Neutrophil (primary cell): ENCODE measurements at regions not wholly inside any gene's neighbourhood (a gene's known extent, or its start where the extent isn't known, plus 50 kb on each side); places are given as distances from the start of the nearest gene placed in this dataset.

Experiments used
- H3K27ac ChIP-seq: fragments of 200-600 bp; sonication (generic); 2 replicates; pipeline ENCODE4 v1.5.1; 2016; ENCODE audit warnings: mild to moderate bottlenecking, moderate library complexity
- H3K27me3 ChIP-seq: fragments of 200-600 bp; sonication (generic); 2 replicates; pipeline ENCODE4 v1.6.0; 2016; ENCODE audit warnings: mild to moderate bottlenecking
- H3K36me3 ChIP-seq: fragments of 200-600 bp; sonication (generic); 2 replicates; pipeline ENCODE4 v1.5.1; 2017
- H3K4me1 ChIP-seq, 2 experiments: fragments of 200-600 bp in 1 of 2; sonication (generic) in 1 of 2; 1 replicate in 1 of 2; 2 replicates in 1 of 2; pipeline versions ENCODE4 v1.5.1 to v1.6.1; 2013 to 2016; ENCODE audit warnings: low read depth in 1 of 2, low read length in 1 of 2, mild to moderate bottlenecking in 1 of 2, moderate library complexity in 1 of 2; ENCODE audit not compliant: control insufficient read depth in 1 of 2, insufficient read depth in 1 of 2
- H3K4me3 ChIP-seq, 2 experiments: fragments of 200-600 bp in 1 of 2; sonication (generic) in 1 of 2; 1 replicate in 1 of 2; 2 replicates in 1 of 2; pipeline ENCODE4 v1.5.1; 2013 to 2016; ENCODE audit warnings: low read depth in 1 of 2, low read length in 1 of 2, mild to moderate bottlenecking in 1 of 2, moderate library complexity in 1 of 2
- H3K9me3 ChIP-seq: fragments of 200-600 bp; sonication (generic); 2 replicates; pipeline ENCODE4 v1.5.1; 2016
- TF ChIP-seq, protein P1 (sequence below): fragments of 200-600 bp; sonication (generic); IDR thresholded peaks from 2 replicates; pipeline ENCODE4 v1.5.1; 2016; ENCODE audit warnings: antibody characterized with exemption

DNA sequence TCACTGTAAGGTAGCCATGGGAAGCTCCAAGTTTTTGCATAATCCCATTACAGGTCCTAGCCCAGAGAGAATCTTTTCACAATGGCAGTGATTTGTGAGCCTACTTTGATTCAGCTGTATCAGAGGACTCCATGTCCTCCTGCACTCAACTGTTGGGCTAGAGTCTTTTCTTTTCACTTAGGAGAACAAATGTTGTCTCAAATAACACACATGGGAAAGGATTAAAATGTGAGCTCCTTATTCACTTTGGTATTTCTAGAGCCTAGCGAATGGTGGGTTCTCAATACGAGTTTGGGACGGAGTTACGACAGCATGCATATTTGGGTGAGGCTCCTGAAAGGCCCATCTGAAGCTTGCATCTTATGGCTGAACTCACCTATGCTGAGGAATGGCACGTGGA is 183.5 kb upstream of the STEAP4 start:
- H3K36me3 ChIP-seq = no peaks in the 10 kb centered on the region
- H3K27me3 ChIP-seq = no peaks in the 10 kb centered on the region
- H3K27ac ChIP-seq = no peak overlapping the region
- no peak overlapping the region for H3K4me3 ChIP-seq
- no peaks in the 10 kb centered on the region for H3K9me3 ChIP-seq
- no peaks in the 10 kb centered on the region for H3K4me1 ChIP-seq
- TF ChIP-seq, protein P1, sequence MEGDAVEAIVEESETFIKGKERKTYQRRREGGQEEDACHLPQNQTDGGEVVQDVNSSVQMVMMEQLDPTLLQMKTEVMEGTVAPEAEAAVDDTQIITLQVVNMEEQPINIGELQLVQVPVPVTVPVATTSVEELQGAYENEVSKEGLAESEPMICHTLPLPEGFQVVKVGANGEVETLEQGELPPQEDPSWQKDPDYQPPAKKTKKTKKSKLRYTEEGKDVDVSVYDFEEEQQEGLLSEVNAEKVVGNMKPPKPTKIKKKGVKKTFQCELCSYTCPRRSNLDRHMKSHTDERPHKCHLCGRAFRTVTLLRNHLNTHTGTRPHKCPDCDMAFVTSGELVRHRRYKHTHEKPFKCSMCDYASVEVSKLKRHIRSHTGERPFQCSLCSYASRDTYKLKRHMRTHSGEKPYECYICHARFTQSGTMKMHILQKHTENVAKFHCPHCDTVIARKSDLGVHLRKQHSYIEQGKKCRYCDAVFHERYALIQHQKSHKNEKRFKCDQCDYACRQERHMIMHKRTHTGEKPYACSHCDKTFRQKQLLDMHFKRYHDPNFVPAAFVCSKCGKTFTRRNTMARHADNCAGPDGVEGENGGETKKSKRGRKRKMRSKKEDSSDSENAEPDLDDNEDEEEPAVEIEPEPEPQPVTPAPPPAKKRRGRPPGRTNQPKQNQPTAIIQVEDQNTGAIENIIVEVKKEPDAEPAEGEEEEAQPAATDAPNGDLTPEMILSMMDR = no peak

DNA sequence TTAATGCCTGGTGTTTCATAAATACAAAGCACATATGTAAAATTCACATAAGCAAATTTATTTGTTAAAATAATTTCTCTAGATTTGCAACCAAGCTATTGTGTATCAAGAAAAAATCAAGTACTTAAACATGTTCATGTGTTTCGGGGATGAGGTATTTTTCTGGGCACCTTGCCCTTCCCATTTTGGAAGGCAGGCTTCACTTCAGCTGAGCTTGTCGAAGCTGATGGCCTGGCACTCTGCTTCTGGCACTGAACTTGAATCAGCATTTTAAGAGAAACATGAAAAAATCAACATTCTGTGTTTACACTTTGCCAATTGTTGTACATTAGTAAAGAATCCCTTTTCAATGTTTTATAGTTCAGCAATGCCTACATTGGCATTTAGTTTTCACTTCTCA is 179.1 kb upstream of the STEAP4 start:
- Histone ChIP-seq H3K27ac (no peak overlapping the region), H3K4me3 (no peak overlapping the region), H3K9me3 (no peaks in the 10 kb centered on the region), H3K4me1 (no peaks in the 10 kb centered on the region), H3K36me3 (no peaks in the 10 kb centered on the region), H3K27me3 (no peaks in the 10 kb centered on the region)
- TF ChIP-seq, protein P1 = no peak

DNA sequence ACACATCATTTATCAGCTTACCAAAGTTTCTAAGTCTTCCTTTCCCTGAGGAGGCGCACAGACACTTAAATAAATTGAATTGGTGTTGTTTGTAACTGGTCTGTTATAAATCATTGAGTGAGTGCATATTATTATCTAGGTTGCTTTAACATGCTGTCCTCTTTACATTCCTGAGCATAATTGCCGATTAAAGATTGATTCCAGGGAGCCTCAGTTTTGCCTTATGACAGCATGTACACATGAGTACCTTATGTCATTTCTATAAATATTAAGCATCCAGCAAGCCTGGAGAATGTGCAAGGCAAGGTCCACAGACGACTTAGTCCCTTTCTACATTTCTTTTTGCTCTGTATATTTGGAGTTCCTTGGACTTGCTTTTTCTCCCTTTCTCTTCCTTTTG is 177.9 kb upstream of the STEAP4 start:
- no peaks in the 10 kb centered on the region for H3K4me1 ChIP-seq
- TF ChIP-seq, protein P1 = no peak

DNA sequence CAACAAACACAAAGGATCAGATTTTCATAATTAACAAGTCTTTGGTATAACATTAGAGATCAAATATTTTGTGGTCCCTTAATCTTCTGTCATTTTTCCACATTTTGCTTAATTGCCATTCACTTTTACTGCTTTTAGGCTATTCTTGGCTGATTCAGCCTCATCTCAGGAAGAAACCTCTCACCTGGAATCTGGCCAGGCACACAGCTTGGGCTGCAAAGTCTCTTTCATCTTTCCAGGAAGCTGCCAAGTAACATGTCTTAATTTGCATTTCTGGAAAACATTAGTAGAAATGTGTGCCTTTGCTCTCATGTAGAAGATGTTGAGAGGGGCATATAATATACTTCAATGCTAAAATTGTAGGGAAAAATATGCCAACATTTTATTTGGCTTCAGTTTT is 174.2 kb upstream of the STEAP4 start:
- H3K27me3 ChIP-seq = no peaks in the 10 kb centered on the region
- H3K4me3 ChIP-seq = no peak overlapping the region
- H3K9me3 ChIP-seq = no peaks in the 10 kb centered on the region
- H3K27ac ChIP-seq = no peak overlapping the region
- no peaks in the 10 kb centered on the region for H3K4me1 ChIP-seq
- H3K36me3 ChIP-seq = no peaks in the 10 kb centered on the region
- TF ChIP-seq, protein P1 = no peak

More for the DNA sequence above, 177.9 kb upstream of the STEAP4 start:
- H3K27me3 ChIP-seq = no peaks in the 10 kb centered on the region
- H3K27ac ChIP-seq = no peak overlapping the region
- no peaks in the 10 kb centered on the region for H3K9me3 ChIP-seq
- no peaks in the 10 kb centered on the region for H3K36me3 ChIP-seq
- H3K4me3 ChIP-seq = no peak overlapping the region

DNA sequence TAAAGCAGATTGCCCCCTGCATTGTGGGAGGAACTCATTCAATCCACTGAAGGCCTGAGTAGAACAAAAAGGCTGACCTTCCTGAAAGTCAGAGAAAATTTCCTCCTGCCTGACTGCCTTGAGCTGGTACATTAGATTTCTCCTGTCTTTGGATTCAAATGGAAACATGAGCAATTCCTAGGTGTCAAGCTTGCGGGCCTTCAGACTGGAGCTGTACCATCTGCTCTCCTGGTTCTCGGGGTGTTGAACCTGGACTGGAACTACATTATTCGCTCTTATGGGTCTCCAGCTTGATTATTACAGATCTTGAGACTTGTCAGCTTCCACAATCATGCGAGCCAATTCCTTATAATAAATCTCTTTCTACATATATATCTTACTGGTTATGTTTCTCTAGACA is 173.6 kb upstream of the STEAP4 start:
- TF ChIP-seq, protein P1 = no peak
- H3K4me1 ChIP-seq = no peaks in the 10 kb centered on the region
- no peaks in the 10 kb centered on the region for H3K27me3 ChIP-seq
- no peaks in the 10 kb centered on the region for H3K9me3 ChIP-seq
- no peak overlapping the region for H3K4me3 ChIP-seq
- H3K27ac ChIP-seq = no peak overlapping the region
- no peaks in the 10 kb centered on the region for H3K36me3 ChIP-seq

DNA sequence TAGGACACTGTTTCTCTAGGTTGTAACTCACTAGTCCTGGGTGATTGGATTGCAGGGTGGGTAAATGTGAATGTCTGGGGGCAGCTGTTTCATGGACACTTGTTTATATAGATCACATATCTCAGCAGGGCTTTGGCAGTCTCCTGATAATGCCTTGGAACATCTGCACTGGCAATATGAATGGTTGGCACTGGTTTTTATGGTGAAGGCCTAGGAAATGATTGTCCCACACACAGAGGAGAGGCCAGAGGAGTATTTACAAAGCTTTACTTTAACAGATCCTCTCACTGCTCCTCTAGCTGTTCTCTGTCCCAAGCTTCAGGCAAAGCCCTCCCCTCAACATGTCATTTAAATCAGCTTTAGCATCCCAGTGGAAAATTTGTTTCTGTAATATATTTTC is 171.3 kb upstream of the STEAP4 start:
- Histone ChIP-seq H3K27me3 (no peaks in the 10 kb centered on the region), H3K36me3 (no peaks in the 10 kb centered on the region), H3K4me3 (no peak overlapping the region), H3K27ac (no peak overlapping the region), H3K9me3 (no peaks in the 10 kb centered on the region), H3K4me1 (no peaks in the 10 kb centered on the region)
- TF ChIP-seq, protein P1 = no peak
